C4-2B (cell line): ENCODE measurements at regions not wholly inside any gene's neighbourhood (a gene's known extent, or its start where the extent isn't known, plus 50 kb on each side); places are given as distances from the start of the nearest gene placed in this dataset.

ENCODE experiments used
- ZFX ChIP-seq: fragments of 450-650 bp; IDR thresholded peaks from 2 replicates; pipeline ENCODE4 v1.6.1; 2017
- TF ChIP-seq, protein P1 (sequence below): fragments of 450-650 bp; conservative IDR thresholded peaks from 2 replicates; pipeline ENCODE4 v1.5.1; 2017; ENCODE audit warnings: mild to moderate bottlenecking

DNA sequence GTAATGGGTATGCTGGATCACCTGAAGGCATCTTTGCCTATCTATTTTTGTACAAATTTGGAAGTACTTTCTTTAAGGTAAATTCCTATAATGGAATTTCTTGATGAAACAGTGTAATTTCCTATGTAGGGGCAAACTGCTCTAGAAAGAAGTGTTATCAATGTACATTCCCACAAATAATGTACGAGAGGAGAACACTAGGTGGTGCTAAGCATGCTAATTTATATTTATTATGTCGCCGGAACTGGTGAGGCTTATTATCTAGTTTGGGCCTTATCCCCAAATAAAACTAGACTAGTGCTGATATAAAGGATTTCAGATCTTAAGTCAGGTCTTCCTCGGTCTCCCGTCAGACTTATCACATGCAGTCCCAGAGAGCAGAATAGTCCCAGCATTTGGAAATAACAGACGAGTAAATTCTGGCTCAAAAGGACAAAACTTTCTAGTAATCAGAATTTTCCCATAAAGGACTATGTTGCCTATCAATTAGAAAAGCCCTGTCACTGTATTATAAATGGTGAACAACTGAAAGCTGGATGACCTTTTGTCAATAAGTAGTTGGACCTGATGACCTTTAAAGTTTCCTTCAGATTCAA is 86.9 kb upstream of the RBBP8 start:
- TF ChIP-seq, protein P1, sequence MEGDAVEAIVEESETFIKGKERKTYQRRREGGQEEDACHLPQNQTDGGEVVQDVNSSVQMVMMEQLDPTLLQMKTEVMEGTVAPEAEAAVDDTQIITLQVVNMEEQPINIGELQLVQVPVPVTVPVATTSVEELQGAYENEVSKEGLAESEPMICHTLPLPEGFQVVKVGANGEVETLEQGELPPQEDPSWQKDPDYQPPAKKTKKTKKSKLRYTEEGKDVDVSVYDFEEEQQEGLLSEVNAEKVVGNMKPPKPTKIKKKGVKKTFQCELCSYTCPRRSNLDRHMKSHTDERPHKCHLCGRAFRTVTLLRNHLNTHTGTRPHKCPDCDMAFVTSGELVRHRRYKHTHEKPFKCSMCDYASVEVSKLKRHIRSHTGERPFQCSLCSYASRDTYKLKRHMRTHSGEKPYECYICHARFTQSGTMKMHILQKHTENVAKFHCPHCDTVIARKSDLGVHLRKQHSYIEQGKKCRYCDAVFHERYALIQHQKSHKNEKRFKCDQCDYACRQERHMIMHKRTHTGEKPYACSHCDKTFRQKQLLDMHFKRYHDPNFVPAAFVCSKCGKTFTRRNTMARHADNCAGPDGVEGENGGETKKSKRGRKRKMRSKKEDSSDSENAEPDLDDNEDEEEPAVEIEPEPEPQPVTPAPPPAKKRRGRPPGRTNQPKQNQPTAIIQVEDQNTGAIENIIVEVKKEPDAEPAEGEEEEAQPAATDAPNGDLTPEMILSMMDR: peak; percentile 80
- TF ChIP-seq ZFX: no peak
